ENCODE measurements at regions not wholly inside any gene's neighbourhood (a gene's known extent, or its start where the extent isn't known, plus 50 kb on each side); places are given as distances from the start of the nearest gene placed in this dataset.

GRCh38 chr9:135032041-135032835 lies 55.2 kb upstream of the OLFM1 start:
- no peak for TF ChIP-seq CTCF (IDR thresholded peaks at IDR 0.05)
- no peaks in the 10 kb centered on the region for H3K9me3 Mint-ChIP-seq (ENCODE audit: unreplicated experiment)
- no peaks in the 10 kb centered on the region for H3K36me3 Mint-ChIP-seq (ENCODE audit: unreplicated experiment)
- H3K27ac Mint-ChIP-seq (ENCODE audit: unreplicated experiment): no peak overlapping the region
- no peak for DNase-seq (ENCODE audit: extremely low spot score, unreplicated experiment)
- H3K4me1 Mint-ChIP-seq (ENCODE audit: unreplicated experiment): no peaks in the 10 kb centered on the region
- no peaks in the 10 kb centered on the region for H3K27me3 Mint-ChIP-seq (ENCODE audit: unreplicated experiment)
- no peak overlapping the region for H3K4me3 Mint-ChIP-seq (ENCODE audit: unreplicated experiment)

- Mint-ChIP-seq H3K27ac (ENCODE audit: unreplicated experiment) (no peak overlapping the region), H3K9me3 (ENCODE audit: unreplicated experiment) (no peaks in the 10 kb centered on the region), H3K4me3 (ENCODE audit: unreplicated experiment) (no peak overlapping the region), H3K27me3 (ENCODE audit: unreplicated experiment) (no peaks in the 10 kb centered on the region), H3K4me1 (ENCODE audit: unreplicated experiment) (no peaks in the 10 kb centered on the region), H3K36me3 (ENCODE audit: unreplicated experiment) (no peaks in the 10 kb centered on the region)
- no peak for TF ChIP-seq CTCF (IDR thresholded peaks at IDR 0.05)
- peak; percentile 53 for DNase-seq (ENCODE audit: extremely low spot score, unreplicated experiment)
Measured at GRCh38 chr9:135032868-135033460, 54.5 kb upstream of the OLFM1 start.

DNA sequence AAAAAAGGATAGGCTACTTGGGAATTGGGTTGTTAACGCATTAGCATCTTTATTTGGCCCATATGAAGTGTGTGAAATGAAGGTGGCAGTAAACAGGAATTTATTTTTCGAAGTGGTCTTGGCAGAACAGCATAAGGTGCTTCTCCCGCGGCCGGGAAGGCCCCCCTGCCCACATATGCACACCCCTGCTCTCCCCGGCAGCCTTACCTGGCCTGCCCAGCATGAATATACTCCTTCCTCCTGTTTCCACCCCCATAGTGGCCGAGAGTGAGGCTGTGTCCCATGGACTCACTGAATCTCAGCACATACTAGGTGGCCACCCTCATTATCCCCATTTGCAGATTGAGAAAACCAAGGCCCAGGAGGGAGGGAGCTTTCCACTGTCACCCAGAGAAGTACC lies 54.0 kb upstream of the OLFM1 start:
- no peak overlapping the region for H3K27ac Mint-ChIP-seq (ENCODE audit: unreplicated experiment)
- H3K4me1 Mint-ChIP-seq (ENCODE audit: unreplicated experiment): no peaks in the 10 kb centered on the region
- no peaks in the 10 kb centered on the region for H3K27me3 Mint-ChIP-seq (ENCODE audit: unreplicated experiment)

DNA sequence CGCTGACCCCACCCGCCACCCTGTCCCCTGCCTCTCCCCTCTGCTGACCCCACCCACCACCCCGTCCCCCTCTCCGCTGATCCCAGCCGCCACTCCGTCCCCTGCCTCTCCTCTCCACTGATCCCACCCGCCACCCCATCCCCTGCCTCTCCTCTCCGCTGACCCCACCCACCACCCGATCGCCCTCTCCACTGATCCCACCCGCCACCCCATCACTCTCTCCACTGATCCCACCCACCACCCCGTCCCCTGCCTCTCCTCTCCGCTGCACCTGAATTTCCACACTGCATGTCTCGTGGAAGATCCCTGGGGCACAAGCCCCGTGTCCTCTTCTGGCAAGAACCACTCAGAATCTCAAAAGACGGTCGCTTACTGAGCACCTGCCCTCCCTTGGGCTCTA lies 53.4 kb upstream of the OLFM1 start:
- DNase-seq (ENCODE audit: extremely low spot score, unreplicated experiment): peak; percentile 67
- Mint-ChIP-seq H3K9me3 (ENCODE audit: unreplicated experiment) (no peaks in the 10 kb centered on the region), H3K4me3 (ENCODE audit: unreplicated experiment) (no peak overlapping the region), H3K4me1 (ENCODE audit: unreplicated experiment) (no peaks in the 10 kb centered on the region), H3K27ac (ENCODE audit: unreplicated experiment) (no peak overlapping the region), H3K36me3 (ENCODE audit: unreplicated experiment) (no peaks in the 10 kb centered on the region), H3K27me3 (ENCODE audit: unreplicated experiment) (no peaks in the 10 kb centered on the region)
- no peak for TF ChIP-seq CTCF (IDR thresholded peaks at IDR 0.05)

More for the DNA sequence above, 54.0 kb upstream of the OLFM1 start:
- H3K4me3 Mint-ChIP-seq (ENCODE audit: unreplicated experiment): no peak overlapping the region
- no peaks in the 10 kb centered on the region for H3K36me3 Mint-ChIP-seq (ENCODE audit: unreplicated experiment)
- H3K9me3 Mint-ChIP-seq (ENCODE audit: unreplicated experiment): no peaks in the 10 kb centered on the region
- TF ChIP-seq CTCF (IDR thresholded peaks at IDR 0.05): no peak
- DNase-seq (ENCODE audit: extremely low spot score, unreplicated experiment): peak; percentile 56
